GM21737 (cell line): ENCODE measurements at regions not wholly inside any gene's neighbourhood (a gene's known extent, or its start where the extent isn't known, plus 50 kb on each side); places are given as distances from the start of the nearest gene placed in this dataset.

ENCODE experiments used
- ATAC-seq: cut with Tn5 transposase; IDR thresholded peaks from one replicate; pipeline ENCODE4 v1.9.1; 2021; ENCODE audit warnings: mild to moderate bottlenecking, moderate library complexity; ENCODE audit not compliant: unreplicated experiment

GRCh38 chr11:42545954-42546353 lies 765.8 kb upstream of the API5 start:
- no peak for ATAC-seq

GRCh38 chr11:42552786-42553185 lies 759.0 kb upstream of the API5 start:
- ATAC-seq: no peak

DNA sequence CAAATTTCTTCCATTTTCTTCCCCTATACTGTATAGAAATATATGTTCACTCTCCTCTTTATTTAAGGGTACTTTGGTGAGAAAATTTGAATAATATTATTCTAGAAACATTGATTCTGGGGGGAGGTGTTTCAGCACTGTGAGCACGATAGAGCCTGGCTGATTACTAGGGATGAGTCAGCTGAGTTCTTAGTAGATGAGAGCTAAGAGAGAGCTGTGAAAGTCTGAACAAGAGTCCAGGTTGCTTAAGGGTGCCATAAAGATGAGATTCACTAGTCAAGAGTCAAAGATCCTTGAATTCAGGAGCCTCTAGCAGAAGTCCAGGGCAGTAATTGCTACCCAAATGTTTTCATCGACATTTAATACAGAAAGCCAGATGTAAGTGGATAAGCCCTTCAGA lies 756.6 kb upstream of the API5 start:
- no peak for ATAC-seq

- ATAC-seq: no peak
These were observed 740.5 kb upstream of the API5 start for GRCh38 chr11:42571131-42571877.

DNA sequence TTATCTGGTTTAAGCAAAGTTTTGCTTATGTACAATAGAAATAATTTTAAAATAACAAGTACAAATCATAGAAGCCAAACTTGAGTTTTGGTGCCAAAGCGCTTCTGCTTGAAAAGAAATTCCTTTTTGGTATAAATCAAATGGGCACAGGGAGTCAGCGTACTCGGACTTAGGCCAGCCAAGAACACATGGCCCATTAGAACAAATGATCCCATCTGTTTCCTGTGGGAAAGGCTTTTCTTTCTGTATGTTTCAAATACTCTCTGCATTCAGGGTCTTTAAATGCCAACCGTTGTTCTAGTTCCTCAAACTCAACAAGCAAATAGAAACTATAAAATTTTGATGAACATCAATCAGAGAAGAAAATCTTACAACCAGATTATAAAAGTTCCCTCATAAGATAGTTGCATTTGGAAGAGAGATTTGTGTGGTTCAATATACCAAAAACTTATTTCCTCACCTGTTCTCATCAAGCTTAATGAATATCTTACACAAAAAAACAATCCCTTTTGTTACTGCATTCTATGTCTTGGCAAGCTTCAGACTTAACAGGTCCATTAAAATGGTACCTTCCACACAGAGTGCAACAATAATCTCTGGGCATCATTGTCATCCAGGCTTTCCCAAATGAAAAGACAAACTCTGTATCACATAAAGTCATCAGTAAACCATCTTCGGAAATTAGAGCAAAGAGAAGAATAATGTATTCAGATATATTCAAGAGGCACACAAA lies 739.8 kb upstream of the API5 start:
- no peak for ATAC-seq

DNA sequence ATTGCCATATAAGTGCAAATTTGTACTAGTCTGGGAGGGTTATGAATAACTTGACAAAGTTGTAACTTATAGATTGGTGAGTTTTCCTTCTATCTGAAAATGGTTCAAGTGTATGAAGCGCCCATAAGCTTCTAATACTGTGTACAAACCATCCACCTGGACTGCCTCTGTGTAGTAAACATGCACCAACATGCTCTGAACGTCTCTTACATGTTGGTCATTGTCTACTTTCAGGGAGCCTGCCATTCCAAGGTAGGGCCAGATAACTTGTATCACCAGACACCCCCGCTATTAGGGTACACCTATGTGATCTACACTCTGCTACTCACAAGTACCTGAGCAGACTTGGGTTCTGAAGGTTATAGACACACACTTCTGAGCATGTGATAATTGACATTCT lies 735.5 kb upstream of the API5 start:
- no peak for ATAC-seq

- ATAC-seq: no peak
These were observed 722.5 kb upstream of the API5 start for GRCh38 chr11:42589286-42589685.

- no peak for ATAC-seq
These were observed 720.0 kb upstream of the API5 start for GRCh38 chr11:42591841-42592240.

GRCh38 chr11:42593441-42593840 lies 718.4 kb upstream of the API5 start:
- no peak for ATAC-seq

DNA sequence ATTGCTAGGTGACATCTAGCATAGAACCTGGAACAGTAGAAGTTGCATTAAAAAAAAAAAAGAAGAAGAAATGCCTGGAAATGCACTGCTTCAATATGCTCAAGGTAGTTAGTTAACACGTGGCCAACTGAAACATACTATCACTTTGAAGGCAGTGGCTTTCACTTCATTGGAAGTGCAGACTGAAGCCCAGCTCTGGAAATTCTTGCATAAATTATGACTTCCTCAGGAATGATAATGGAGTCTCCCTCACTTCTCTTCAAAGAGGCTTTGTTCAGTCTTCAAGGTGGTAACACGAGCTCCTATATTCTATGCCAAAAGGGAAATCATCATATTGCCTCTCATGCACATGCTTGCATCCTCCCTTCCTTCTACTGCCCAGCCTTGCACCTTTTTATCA lies 715.9 kb upstream of the API5 start:
- ATAC-seq: no peak

- no peak for ATAC-seq
These were observed 715.1 kb upstream of the API5 start for GRCh38 chr11:42596576-42597145.

GRCh38 chr11:42598341-42598740 lies 713.5 kb upstream of the API5 start:
- no peak for ATAC-seq

- ATAC-seq: no peak
These were observed 691.0 kb upstream of the API5 start for GRCh38 chr11:42620796-42621195.

GRCh38 chr11:42625757-42626665 lies 685.8 kb upstream of the API5 start:
- no peak for ATAC-seq

DNA sequence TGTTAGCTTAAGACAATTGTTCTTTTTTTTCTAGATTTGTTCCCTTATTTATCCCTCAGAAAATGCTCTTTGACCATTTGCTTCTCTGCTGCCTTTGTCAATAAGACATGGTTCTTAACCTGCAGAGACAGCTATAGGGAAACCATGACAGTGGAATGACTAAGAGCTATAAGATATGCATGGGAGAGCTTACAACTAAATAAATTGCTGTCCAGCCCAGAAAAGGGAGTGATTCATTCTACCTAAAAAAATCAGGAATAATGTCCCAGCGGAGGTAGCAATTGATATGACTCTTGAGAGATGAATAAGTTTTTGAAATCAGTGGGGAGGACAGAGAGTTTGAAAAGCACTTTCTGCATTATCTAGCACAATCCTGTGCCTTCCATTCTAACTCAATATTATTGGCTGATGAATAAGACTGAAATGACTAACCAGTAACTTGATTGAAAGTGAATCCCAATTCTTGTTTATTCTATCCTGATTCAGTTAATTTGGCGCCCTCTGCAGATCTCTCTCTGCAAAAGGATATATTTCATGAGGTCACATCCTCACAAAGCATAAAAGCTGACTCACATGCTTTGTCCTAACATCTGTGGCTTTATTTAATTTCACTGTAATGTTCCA lies 680.5 kb upstream of the API5 start:
- ATAC-seq: no peak

DNA sequence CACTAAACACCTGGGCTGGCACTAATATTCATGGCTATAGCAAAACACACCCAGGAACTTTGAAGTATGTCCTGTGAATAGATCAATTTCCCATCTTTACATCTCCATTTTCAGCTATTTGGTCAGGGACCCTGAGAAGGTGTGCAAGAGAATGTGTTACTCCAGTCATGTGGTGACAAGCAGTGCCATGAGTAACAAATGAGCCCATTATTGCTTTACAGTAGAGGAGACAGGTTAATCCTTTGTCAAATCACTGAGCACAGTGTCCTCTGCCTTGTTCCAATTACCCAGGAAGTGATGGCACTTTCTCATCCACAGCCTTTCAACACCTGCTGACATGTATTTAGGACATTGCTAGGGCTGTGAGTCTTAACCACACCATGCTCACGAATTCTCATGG lies 664.8 kb upstream of the API5 start:
- no peak for ATAC-seq

GRCh38 chr11:42647993-42648392 lies 663.8 kb upstream of the API5 start:
- no peak for ATAC-seq

- ATAC-seq: no peak
These were observed 660.2 kb upstream of the API5 start for GRCh38 chr11:42651621-42652020.

DNA sequence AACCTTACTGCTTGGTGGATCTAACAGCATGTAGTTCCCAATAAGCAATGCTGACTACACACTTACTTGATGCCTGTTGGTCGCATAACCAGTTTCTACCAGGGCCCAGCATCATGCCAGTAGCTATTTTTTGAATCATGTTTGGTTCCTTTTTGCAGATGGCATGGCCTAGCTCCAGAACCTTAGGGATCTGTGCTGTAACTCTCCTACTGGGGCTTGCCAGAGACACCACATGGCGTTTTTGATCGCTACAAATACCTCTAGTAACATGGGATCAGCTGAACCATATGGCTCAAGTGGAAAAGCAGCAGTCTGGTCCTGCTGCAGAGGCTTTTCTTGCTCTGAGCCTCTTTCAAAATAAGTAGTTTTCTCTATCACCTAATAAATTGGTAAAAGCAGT lies 654.6 kb upstream of the API5 start:
- no peak for ATAC-seq

DNA sequence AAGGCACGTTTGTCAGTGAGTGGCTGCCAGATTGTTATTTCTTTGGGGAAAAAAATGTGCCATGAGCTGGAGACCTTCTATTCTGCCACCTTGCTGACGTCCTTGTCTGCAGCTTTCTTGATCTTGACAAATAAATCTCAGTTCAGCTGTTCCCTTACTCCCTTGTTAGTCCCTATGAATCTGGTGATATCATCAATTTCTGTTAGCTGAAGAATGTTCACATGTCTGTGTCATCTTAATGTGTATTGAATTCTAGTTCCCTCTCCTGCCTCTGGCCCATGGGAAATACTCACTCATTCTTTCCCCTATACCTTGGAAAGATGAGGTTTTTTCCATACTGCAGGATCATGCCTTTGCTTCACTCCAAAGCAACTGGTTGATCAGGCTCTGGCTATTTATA lies 649.9 kb upstream of the API5 start:
- ATAC-seq: no peak
